NCI-H2196 treated with DMSO at 0.1 percent for 48 hours (cell line): ENCODE measurements at regions not wholly inside any gene's neighbourhood (a gene's known extent, or its start where the extent isn't known, plus 50 kb on each side); places are given as distances from the start of the nearest gene placed in this dataset.
"Not testable (repeated sequence)": the region's sequence is repeated elsewhere in the genome, so short reads cannot be mapped to it uniquely, and the experiment has no call there.

ENCODE experiments used
- DNase-seq: peaks from one replicate; lab custom pipeline; 2025; ENCODE audit not compliant: unreplicated experiment; lab: John Stamatoyannopoulos, UW

GRCh38 chr20:22815603-22816315 lies 219.4 kb upstream of the SSTR4 start:
- DNase-seq: no peak

GRCh38 chr20:22818636-22819035 lies 216.5 kb upstream of the SSTR4 start:
- no peak for DNase-seq

- DNase-seq: no peak
These were observed 216.0 kb upstream of the SSTR4 start for GRCh38 chr20:22819112-22819511.

GRCh38 chr20:22819784-22820183 lies 215.3 kb upstream of the SSTR4 start:
- no peak for DNase-seq

- no peak for DNase-seq
These were observed 213.9 kb upstream of the SSTR4 start for GRCh38 chr20:22821081-22821727.

GRCh38 chr20:22821796-22822195 lies 213.3 kb upstream of the SSTR4 start:
- no peak for DNase-seq

- no peak for DNase-seq
These were observed 212.0 kb upstream of the SSTR4 start for GRCh38 chr20:22823119-22823518.

- DNase-seq: no peak
These were observed 211.0 kb upstream of the SSTR4 start for GRCh38 chr20:22824077-22824476.

- DNase-seq: no peak
These were observed 210.0 kb upstream of the SSTR4 start for GRCh38 chr20:22825076-22825475.

GRCh38 chr20:22825546-22825945 lies 209.6 kb upstream of the SSTR4 start:
- no peak for DNase-seq

- DNase-seq: no peak
These were observed 208.5 kb upstream of the SSTR4 start for GRCh38 chr20:22826306-22827230.

- no peak for DNase-seq
These were observed 207.2 kb upstream of the SSTR4 start for GRCh38 chr20:22827916-22828315.

- DNase-seq: no peak
These were observed 205.8 kb upstream of the SSTR4 start for GRCh38 chr20:22829356-22829755.

GRCh38 chr20:22830138-22830537 lies 205.0 kb upstream of the SSTR4 start:
- no peak for DNase-seq

- DNase-seq: not testable (repeated sequence)
These were observed 204.4 kb upstream of the SSTR4 start for GRCh38 chr20:22830715-22831114.

- DNase-seq: no peak
These were observed 201.3 kb upstream of the SSTR4 start for GRCh38 chr20:22833851-22834250.

- DNase-seq: no peak
These were observed 200.4 kb upstream of the SSTR4 start for GRCh38 chr20:22834651-22835256.

- DNase-seq: no peak
These were observed 198.9 kb upstream of the SSTR4 start for GRCh38 chr20:22836211-22836610.

GRCh38 chr20:22836877-22837276 lies 198.2 kb upstream of the SSTR4 start:
- no peak for DNase-seq

- DNase-seq: no peak
These were observed 197.1 kb upstream of the SSTR4 start for GRCh38 chr20:22838001-22838400.

GRCh38 chr20:22841846-22842245 lies 193.3 kb upstream of the SSTR4 start:
- DNase-seq: no peak
